Ovary (tissue), 3 donors: ENCODE measurements at regions not wholly inside any gene's neighbourhood (a gene's known extent, or its start where the extent isn't known, plus 50 kb on each side); places are given as distances from the start of the nearest gene placed in this dataset.

Source experiments
- POLR2A ChIP-seq: fragments of 450-650 bp; IDR thresholded peaks from one replicate; pipeline ENCODE4 v1.6.1; 2017; ENCODE audit warnings: antibody characterized with exemption, mild to moderate bottlenecking, moderate library complexity
- TF ChIP-seq, protein P1 (sequence below), 3 donors: fragments of 450-650 bp in 2 of 3; fragments of 200-600 bp in 1 of 3; IDR thresholded peaks; one replicate each; pipeline versions ENCODE4 v1.5.1 to v1.8.0; 2016 to 2022; ENCODE audit warnings: antibody characterized with exemption in 3 of 3, mild to moderate bottlenecking in 1 of 3
- donor health status: DM: no; HTN: no; CAD: no.

GRCh38 chr12:43143278-43143677 is 408.7 kb downstream of the ADAMTS20 start:
- TF ChIP-seq, protein P1, sequence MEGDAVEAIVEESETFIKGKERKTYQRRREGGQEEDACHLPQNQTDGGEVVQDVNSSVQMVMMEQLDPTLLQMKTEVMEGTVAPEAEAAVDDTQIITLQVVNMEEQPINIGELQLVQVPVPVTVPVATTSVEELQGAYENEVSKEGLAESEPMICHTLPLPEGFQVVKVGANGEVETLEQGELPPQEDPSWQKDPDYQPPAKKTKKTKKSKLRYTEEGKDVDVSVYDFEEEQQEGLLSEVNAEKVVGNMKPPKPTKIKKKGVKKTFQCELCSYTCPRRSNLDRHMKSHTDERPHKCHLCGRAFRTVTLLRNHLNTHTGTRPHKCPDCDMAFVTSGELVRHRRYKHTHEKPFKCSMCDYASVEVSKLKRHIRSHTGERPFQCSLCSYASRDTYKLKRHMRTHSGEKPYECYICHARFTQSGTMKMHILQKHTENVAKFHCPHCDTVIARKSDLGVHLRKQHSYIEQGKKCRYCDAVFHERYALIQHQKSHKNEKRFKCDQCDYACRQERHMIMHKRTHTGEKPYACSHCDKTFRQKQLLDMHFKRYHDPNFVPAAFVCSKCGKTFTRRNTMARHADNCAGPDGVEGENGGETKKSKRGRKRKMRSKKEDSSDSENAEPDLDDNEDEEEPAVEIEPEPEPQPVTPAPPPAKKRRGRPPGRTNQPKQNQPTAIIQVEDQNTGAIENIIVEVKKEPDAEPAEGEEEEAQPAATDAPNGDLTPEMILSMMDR (IDR thresholded peaks at IDR 0.05): no peak
- no peak for TF ChIP-seq POLR2A
